ENCODE measurements at regions not wholly inside any gene's neighbourhood (a gene's known extent, or its start where the extent isn't known, plus 50 kb on each side); places are given as distances from the start of the nearest gene placed in this dataset.
A peak's percentile ranks its signal among the peaks of the same experiment; 100 is the strongest.
"Not testable (repeated sequence)": the region's sequence is repeated elsewhere in the genome, so short reads cannot be mapped to it uniquely, and the experiment has no call there.

GRCh38 chr3:194251007-194251406 lies 100.1 kb downstream of the CPN2 start:
- no peak for DNase-seq

DNA sequence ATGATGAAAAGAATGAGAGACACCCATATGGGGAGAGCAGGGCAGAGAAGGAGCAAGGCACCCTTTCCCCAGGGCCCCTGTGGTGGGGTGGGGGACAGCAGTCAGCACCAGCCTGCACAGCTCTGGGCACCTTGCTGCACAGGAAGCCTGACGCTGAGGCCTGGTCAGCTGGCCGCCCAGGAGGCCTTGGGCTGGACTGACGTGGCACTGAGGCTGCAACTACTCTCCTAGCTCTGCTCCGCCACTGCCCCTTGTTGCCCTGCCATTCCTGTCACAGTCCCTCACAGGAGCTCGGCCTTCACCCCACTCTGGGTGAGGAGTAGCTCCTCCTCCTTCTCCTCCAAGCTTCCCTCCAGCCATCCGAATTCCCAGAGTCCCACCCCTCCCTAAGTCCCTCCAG lies 99.7 kb downstream of the CPN2 start:
- DNase-seq, result no peak

DNA sequence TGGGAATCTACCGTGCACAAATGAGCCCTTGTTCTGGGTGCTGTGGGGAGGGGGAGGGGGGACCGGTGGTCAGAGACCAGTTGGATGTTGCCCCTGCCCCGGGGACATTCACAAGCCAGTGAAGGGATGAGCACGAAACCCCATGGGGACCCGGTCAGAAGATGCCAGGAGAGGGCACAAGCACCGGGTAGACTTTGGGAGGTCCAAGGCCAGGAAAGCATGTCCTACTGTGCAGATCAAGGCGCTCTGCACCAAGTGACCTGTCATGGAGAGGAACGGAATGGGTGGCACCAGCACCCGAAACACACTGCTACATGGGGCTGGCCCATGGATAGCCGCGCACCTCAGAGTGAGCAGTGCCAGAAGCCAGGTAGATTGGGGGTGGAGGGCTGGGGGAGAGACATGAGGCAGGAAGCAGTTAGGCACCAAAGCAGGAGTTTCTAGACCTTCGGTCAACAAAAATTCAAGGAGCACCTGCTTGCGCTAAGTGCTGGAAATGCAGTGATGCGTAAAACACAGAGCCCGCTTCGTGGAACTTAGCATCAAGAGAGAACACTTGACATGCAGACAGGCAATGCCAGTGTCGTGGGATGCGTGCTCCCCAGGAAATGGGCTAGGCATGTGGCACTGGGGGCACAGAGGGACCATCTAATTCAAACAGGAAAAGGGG lies 99.1 kb downstream of the CPN2 start:
- peak; percentile 85 for DNase-seq

GRCh38 chr3:194253270-194253669 lies 97.9 kb downstream of the CPN2 start:
- DNase-seq, result no peak

DNA sequence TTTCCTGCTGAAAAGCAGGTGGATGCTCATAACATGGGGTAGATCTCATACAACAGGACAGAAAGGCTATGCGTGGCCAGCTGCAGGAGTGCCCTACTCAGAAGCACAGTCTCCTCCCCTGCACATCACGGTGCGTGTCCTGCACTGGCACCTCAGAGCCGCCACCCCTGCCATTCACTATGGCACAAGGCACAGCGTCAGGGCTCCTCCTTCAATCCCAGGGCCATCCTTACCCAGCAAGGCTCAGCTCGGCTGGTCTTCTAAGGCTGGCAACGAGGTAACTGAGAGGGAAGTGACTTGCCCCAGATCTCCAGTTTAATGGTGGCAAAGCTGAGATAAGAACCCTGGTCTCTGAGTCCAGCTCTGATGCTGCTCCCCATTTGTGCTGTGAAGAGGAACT lies 97.1 kb downstream of the CPN2 start:
- DNase-seq, result no peak

DNA sequence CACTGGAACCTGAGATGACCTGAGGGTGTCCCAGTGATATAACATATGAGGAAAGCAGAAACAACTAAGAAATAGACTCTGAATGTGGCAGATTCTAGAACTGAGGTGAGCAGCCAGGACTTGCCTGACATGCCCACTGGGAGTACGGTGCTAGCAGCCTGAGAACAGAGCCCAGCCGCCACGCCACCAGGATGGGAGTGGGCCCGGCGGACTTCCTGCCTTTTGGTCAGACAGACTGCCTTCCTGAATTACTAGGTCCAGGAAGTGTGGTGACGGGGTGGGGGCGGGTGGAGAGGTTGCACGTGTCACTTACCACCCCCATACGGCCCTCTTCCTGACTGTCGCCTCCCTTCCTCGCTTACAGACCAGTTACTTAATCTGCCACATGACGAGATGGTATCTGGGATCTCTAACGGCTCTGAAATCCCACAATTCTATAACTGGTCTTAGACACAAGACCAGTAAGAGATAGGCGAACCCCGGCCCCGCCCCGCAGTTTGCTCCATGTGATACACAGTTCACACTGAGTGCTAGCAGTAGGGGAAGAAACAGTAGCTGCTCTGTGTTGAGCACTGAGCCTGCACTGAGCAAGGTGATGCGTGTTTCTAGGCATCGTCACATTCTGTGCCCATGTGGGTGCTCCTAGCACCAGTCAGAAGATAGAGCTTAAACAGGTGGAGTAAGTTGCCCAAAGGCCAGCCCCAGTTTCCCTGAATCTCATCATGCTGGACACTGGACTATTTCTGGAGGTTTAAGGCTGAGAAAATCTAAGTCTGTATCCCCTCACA lies 95.7 kb downstream of the CPN2 start:
- no peak for DNase-seq

DNA sequence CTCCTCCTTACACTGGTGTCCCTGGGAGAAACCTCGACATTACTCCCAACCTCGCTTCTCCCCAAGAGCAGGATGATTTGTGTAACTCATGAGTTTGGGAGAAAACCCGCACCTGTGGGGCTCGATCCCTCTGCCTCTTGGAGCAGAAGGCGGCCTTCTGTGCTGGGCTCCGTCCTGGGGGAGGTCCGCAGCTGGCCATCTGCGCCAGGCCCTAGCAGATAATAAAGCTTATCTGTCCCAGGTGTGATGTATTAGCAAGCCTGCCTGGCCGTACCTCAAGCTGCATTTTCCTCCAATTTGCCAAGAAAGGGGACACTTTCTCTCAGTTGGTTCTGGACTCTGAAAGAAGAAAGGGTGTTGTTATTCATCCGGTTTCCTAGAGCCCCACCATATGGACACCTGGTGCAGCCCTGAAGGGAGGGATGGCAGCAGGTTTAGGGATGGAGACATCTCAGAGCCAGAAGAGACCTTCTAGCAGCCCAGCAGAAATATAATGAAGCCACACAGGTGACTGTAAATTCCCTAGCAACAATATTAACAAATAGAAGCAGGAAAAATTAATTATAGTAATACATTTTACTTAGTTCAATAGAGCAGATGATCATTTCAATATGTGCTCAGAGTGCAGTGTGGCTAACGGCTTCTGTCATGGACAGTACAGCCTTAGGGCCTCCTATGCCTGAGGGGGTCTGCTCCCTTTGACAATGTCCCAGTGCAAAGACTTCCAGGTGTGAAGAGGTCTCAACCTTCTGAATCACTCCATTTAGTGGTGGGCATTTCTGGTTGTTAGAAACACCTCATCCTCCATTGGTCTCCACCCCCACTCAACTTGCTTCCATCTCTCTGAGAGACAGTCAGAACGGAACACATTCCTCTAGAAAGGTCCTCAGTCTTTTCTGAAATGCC lies 94.8 kb downstream of the CPN2 start:
- no peak for DNase-seq

DNA sequence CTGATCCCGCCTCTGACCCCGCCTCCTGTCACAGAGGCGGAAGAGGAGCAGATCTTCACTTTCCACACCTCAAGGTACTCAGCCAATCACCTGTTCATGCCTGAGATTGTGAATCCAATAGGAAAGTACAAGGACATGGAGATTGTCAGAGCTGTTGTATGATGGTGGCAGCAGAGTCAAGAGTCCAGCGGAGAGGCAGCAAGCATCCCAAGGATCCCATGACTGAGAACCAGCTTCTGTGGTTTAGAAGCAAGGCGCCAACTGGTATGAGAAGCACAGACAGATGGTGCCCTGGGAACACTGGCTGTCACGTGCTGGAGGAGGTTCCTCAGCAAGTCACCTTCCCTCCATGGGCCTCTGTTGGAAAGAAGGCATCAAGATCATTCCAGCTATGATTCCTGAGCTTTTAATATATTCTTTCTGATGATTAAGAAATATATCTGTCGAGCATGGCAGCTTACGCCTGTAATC lies 93.9 kb downstream of the CPN2 start:
- DNase-seq, result no peak

DNA sequence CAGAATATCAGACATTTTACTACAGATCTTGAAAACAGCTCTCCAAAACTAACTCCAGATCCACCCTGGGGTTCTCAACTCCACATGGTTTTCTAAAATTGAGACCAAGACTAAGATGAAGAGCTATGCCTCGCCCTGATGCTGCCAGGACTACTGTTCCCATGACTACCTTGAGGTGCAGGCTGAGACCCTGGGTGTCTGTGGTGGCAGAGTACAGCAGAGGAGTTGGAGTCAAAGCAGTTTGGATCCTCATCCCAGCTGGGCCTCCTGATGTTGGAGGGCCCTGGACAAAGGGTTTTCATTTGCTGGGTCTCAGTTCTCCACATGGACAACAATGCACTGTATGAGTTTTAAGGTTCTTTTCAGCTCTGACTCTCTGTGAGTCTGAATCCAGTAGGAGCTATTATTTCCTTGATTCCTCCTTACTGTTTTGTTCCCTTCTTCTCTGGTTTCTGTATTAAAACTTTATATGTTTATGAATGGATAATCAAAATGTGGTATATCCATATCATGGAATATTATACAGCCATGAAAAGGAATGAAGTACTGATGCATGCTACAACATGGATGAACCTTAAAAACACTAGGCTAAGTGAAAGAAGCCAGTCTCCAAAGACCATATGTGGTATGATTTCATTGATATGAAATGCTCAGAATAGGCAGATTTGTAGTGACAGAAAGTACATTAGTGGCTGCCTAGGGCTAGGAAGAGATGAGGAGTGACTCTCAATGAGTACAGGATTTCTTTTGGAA lies 93.0 kb downstream of the CPN2 start:
- no peak for DNase-seq

DNA sequence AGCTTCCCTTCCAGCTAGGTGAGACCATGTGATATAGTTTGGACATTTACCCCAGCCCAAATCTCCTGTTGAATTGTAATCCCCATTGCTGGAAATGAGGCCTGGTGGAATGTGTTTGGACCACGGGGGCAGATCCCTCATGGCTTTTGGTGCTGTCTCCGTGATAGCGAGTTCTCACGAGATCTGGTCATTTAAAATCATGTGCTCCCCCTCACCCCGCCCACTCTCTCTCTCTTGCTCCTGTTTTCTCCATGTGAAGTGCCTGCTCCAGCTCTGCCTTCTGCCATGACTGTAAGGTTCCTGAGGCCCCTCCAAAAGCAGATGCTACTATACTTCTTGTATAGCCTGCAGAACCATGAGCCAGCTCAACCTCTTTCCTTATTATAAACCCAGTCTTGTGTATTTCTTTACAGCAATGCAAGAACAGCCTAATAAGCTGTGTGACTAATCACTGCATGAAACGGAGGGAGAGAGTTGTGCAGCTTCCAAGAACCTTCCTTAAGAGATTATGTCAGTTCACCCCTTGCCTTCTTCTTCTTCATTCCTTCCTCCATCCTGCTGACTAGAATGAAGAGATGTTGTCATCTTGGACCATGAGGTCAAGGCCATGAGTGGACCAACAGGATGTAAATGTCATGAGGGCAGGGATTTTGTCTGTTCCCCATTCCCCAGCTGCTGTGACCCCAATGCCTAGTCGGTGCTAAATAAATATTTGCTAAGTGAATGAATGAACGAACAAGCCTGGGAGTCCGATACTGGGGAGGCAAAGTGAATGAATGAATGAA lies 91.0 kb downstream of the CPN2 start:
- DNase-seq, result no peak

DNA sequence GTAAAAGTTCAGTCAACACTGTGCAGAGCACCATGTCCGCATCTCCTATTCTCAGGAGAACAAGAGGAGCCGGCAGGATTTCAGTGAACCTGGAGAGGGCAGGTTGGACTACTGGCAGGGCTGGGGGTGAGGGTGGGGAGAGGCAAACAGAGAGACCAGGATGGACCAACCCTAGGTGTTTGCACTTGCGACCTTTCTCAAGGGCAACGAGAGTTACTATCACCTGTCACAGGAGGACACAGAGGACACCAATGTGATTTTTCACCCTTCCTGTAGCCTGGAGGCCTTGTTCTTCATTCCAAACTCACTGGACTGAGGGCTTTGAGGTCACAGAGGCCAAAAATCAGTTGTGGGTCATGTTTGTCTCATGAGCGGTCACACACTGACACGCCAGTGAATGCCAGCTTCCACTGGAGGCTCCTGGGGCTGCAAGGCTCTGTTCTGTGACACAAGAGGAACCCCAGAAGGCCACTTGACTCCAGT lies 89.5 kb downstream of the CPN2 start:
- DNase-seq, result no peak

DNA sequence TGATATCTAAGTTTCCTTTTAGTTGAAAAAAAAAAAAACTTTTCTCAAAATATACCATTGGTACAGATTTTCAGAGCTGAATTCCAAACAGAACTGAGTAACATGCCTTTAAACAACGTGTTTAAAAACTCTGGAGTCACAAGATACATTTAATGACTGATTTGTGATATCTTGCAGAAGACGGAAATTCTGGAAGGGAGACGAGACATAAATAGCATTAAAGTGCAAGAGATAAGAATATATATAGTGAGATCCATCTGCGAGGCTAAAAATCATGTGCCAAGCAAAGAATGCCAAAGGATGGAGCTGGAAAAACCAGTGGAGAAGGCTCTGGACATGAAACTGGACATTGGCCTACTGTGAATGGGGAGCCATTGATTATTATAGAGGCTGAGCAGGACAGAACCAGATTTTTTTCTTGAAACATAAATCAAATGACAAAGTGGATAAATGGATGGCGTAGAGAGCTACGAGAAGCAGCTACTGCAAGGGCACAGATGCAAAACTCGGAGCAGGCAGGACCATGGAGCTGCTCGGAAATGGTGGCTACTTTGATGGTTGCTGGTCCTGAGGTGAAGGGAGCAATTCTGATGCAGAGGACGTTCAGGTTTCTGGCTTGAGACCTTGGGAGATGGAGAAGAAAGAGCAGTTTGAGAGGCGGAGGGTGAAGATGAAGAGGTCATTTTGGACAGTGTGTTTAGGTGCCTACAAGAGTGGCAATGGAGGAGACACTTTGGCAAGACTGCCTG lies 88.8 kb downstream of the CPN2 start:
- no peak for DNase-seq

DNA sequence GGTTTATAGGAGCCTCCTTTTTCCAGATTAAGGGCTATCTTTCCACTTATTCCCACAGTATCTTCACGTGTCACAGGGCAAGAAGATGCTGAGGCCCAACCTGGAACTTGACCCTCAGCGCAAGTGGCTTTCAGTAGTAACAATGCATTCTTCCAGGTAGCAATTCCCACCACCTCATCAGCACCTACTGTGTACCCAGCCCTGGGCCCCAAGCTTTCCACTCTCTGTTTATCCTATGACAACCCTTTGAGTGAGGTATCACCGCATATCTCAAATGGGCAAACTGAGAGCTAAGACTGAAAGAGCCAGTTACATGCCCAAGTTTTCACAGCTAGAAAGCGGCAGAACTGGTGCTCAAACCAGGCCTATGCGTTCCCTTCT lies 88.2 kb downstream of the CPN2 start:
- DNase-seq, result no peak

DNA sequence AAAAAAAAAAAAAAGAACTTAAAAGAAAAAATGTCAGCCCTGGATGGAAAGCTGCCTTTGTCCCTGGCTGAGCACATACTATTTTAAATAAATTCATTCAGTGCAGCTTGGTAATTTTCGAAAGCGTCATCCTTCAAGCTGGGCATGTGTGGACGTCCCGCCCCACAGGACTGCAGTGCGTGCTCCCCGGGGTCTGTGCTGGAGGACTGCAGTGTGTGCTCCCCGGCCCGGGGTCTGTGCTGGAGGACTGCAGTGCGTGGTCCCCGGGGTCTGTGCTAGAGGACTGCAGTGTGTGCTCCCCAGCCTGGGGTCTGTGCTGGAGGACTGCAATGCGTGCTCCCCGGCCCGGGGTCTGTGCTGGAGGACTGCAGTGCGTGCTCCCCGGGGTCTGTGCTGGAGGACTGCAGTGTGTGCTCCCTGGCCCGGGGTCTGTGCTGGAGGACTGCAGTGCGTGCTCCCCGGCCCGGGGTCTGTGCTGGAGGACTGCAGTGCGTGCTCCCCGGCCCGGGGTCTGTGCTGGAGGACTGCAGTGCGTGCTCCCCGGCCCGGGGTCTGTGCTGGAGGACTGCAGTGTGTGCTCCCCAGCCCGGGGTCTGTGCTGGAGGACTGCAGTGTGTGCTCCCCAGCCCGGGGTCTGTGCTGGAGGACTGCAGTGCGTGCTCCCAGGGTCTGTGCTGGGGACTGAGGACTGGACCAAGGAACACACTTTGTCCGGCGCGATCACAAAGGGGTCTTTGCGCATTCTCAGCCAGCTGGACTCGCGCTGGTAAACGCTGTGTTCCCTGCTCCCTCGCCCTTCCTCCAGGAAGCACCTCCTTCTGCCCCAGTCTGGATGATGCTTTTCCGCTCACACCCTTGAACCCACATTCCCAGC lies 86.3 kb downstream of the CPN2 start:
- not testable (repeated sequence) for DNase-seq

GRCh38 chr3:194265505-194265892 lies 85.6 kb downstream of the CPN2 start:
- DNase-seq, result peak; percentile 85

GRCh38 chr3:194265996-194266964 lies 84.8 kb downstream of the CPN2 start:
- no peak for DNase-seq

DNA sequence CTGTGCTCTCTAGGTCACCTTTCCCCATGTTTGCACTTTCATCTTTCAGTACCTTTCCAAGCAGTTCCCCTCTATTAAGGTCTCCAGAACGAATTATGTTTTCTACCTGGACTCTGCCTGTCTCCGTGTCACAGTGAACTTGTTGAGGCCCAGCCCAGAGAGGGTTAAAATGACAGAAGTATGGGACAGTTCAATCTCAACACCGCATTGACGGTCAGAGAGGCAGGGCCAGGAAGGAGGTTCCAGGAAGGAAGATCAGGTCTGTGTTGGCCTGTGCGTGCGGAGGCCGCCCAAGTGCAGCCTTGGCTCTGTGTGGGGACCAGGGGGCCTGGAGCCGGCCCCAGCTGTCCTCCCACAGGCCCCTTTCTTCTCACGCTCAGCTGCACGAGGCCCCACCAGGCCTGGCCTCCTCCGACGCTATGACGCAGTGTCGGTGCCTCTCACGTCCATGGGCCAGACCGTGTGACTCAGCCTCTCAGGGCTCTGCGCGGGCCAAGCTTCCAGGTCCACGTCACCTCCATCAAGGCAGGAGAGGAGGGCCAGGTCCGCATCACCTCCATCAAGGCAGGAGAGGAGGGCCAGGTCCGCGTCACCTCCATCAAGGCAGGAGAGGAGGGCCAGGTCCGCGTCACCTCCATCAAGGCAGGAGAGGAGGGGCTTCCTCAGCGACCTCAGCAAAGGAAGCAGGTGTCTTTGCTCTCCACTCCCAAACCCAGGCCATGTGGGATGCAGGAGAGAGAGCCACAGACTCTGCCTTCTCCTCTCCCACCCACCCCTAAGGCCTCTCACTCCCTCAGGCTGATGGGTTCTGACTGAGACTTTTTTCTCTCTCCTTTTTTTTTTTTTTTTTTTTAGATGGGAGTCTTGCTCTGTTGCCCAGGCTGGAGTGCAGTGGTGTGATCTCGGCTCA lies 83.1 kb downstream of the CPN2 start:
- DNase-seq, result no peak
